ENCODE measurements at regions not wholly inside any gene's neighbourhood (a gene's known extent, or its start where the extent isn't known, plus 50 kb on each side); places are given as distances from the start of the nearest gene placed in this dataset.

DNA sequence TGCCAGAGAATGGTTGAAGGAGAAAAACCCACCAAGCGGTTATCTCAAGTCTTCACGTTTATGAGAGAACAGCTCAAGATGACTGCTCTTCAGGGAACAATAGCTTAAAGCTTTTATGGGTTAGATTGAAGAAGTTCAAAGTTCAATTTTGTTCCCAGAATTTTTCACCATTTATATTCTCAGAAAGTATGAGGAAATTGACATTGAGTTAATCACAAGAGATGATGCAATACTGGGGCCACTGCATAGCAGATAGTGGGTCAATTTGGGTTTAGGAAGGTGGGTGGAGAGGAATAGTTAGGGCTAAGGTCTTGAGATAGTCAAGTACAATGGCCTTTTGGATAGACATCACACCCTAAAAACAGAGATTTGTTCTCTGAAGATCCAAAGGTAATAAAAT, 539.3 kb downstream of the SQOR start:
- TF ChIP-seq, protein P1, sequence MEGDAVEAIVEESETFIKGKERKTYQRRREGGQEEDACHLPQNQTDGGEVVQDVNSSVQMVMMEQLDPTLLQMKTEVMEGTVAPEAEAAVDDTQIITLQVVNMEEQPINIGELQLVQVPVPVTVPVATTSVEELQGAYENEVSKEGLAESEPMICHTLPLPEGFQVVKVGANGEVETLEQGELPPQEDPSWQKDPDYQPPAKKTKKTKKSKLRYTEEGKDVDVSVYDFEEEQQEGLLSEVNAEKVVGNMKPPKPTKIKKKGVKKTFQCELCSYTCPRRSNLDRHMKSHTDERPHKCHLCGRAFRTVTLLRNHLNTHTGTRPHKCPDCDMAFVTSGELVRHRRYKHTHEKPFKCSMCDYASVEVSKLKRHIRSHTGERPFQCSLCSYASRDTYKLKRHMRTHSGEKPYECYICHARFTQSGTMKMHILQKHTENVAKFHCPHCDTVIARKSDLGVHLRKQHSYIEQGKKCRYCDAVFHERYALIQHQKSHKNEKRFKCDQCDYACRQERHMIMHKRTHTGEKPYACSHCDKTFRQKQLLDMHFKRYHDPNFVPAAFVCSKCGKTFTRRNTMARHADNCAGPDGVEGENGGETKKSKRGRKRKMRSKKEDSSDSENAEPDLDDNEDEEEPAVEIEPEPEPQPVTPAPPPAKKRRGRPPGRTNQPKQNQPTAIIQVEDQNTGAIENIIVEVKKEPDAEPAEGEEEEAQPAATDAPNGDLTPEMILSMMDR (IDR thresholded peaks at IDR 0.05), result no peak
- no peak for TF ChIP-seq POLR2A (IDR thresholded peaks at IDR 0.05)

Measured in adrenal gland (tissue), 5 donors.